Right lobe of liver (tissue), 6 donors: ENCODE measurements at regions not wholly inside any gene's neighbourhood (a gene's known extent, or its start where the extent isn't known, plus 50 kb on each side); places are given as distances from the start of the nearest gene placed in this dataset.

Experiments used
- ATAC-seq, 4 donors: fragments of 200-7000 bp; cut with Tn5 transposase; one replicate each; pipeline ENCODE4 v1.9.1; 2020; ENCODE audit warnings: mild to moderate bottlenecking in 4 of 4, moderate library complexity in 4 of 4
- DNase-seq, 3 donors: peaks; one replicate each; pipeline ENCODE4 v3.0.0-alpha.2; 2020
- H3K27ac ChIP-seq, 3 donors: fragments of 200-600 bp; one replicate each; pipeline ENCODE4 v1.8.0; 2022
- H3K27me3 ChIP-seq, 2 donors: fragments of 200-600 bp; one replicate each; pipeline ENCODE4 v1.8.0; 2022
- H3K36me3 ChIP-seq, 4 donors: fragments of 200-600 bp; sonication (generic) in 1 of 4; one replicate each; pipeline versions ENCODE4 v1.5.1 to v1.8.0; 2017 to 2022; ENCODE audit warnings: control low read depth in 1 of 4
- H3K4me1 ChIP-seq, 4 donors: fragments of 200-600 bp; sonication (generic) in 1 of 4; one replicate each; pipeline versions ENCODE4 v1.5.1 to v1.8.0; 2017 to 2022; ENCODE audit warnings: control low read depth in 1 of 4
- H3K4me3 ChIP-seq, 3 donors: fragments of 200-600 bp; one replicate each; pipeline ENCODE4 v1.8.0; 2022
- H3K9me3 ChIP-seq, 4 donors: fragments of 200-600 bp; sonication (generic) in 1 of 4; one replicate each; pipeline versions ENCODE4 v1.5.1 to v1.8.0; 2017 to 2022; ENCODE audit warnings: control low read depth in 1 of 4
- POLR2A ChIP-seq: fragments of 450-650 bp; IDR thresholded peaks from one replicate; pipeline ENCODE4 v1.6.1; 2017; ENCODE audit warnings: antibody characterized with exemption, mild to moderate bottlenecking
- WGBS: methylation state at CpG from one replicate; pipeline ENCODE4 v1.1.6; 2018; ENCODE audit warnings: low coverage, low lambda C conversion rate; ENCODE audit not compliant: insufficient coverage; ENCODE audit errors: missing lambda C conversion rate; 5-methylcytosine and 5-hydroxymethylcytosine counted together
- intact Hi-C, 2 donors: fragments of 100-400 bp; cut with DNase I; formaldehyde crosslinking; loops; one replicate each; pipeline versions ENCODE4 v1.11.2 to v1.14.1; 2022
- small RNA-seq, 2 experiments: library from RNA; depleted of rRNA; stranded (forward); fragments of <200 nt; gene quantifications; one replicate each; pipeline ENCODE3, GENCODE V24; 2016
- TF ChIP-seq, protein P1 (sequence below), 4 donors: fragments of 200-600 bp in 3 of 4; fragments of 450-650 bp in 1 of 4; IDR thresholded peaks; one replicate each; pipeline versions ENCODE4 v1.5.1 to v1.8.0; 2016 to 2022; ENCODE audit warnings: antibody characterized with exemption in 4 of 4, mild to moderate bottlenecking in 2 of 4
- donor health status: DM: no; HTN: yes; CAD: no.
- donor health status: DM: no; HTN: no; CAD: no.
- donor health status: DM: no; HTN: no; CAD: no.
- donor health status: DM: no; HTN: yes; CAD: no.
- donor health status: DM: no; HTN: yes; CAD: no.

DNA sequence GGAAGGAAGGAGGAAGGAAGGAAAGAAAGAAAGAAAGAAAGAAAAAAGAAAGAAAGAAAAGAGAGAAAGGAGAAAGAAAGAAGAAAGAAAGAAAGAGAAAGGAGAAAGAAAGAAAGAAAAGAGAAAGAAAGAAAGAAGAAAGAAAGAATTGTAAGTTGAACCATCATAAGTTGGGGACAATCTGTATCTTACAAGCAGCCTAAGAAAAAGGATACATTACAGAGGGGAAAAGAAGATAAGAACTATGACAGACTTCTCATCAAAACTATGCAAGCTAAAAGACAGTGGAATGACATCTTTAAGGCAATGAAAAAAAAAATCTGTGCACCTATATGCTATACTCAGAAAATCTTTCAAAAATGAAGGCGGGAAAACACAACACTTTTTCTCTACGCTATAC is 50.3 kb upstream of the SP4 start:
- Histone ChIP-seq H3K9me3 (no peaks in the 10 kb centered on the region), H3K4me3 (no peak overlapping the region), H3K36me3 (no peaks in the 10 kb centered on the region), H3K27ac (no peak overlapping the region), H3K27me3 (no peaks in the 10 kb centered on the region), H3K4me1 (no peaks in the 10 kb centered on the region)
- DNase-seq (no peak), ATAC-seq (no peak)
- TF ChIP-seq POLR2A: no peak
- TF ChIP-seq, protein P1, sequence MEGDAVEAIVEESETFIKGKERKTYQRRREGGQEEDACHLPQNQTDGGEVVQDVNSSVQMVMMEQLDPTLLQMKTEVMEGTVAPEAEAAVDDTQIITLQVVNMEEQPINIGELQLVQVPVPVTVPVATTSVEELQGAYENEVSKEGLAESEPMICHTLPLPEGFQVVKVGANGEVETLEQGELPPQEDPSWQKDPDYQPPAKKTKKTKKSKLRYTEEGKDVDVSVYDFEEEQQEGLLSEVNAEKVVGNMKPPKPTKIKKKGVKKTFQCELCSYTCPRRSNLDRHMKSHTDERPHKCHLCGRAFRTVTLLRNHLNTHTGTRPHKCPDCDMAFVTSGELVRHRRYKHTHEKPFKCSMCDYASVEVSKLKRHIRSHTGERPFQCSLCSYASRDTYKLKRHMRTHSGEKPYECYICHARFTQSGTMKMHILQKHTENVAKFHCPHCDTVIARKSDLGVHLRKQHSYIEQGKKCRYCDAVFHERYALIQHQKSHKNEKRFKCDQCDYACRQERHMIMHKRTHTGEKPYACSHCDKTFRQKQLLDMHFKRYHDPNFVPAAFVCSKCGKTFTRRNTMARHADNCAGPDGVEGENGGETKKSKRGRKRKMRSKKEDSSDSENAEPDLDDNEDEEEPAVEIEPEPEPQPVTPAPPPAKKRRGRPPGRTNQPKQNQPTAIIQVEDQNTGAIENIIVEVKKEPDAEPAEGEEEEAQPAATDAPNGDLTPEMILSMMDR (IDR thresholded peaks at IDR 0.05): no peak
- intact Hi-C loops: no loop called here
- 54% methylated on average over 2 of the region's 2 CpGs for WGBS

Small RNA genes in the stretch of these regions (small RNA-seq; reads per million reads assigned to genes)
- 0 reads per million in 2 experiments for gene RN7SL542P
